MCF 10A (cell line): ENCODE measurements at regions not wholly inside any gene's neighbourhood (a gene's known extent, or its start where the extent isn't known, plus 50 kb on each side); places are given as distances from the start of the nearest gene placed in this dataset.
"Not testable (repeated sequence)": the region's sequence is repeated elsewhere in the genome, so short reads cannot be mapped to it uniquely, and the experiment has no call there.

Source experiments
- BruUV-seq: library from RNA; stranded (reverse); fragments of 400-500 nt; replicated peaks from 2 replicates; lab custom pipeline; 2021; lab: Mats Ljungman, UMichigan
- CTCF ChIA-PET: fragments of 300-600 bp; sonication (Branson Sonifier 250); formaldehyde crosslinking; extraction: SDS; loops from one replicate; lab custom pipeline; 2021; ENCODE audit warnings: antibody characterized with exemption, inconsistent platforms; lab: Yijun Ruan, JAX
- POLR2A ChIA-PET: fragments of 300-600, 350-650 bp; sonication (Branson Sonifier 250); formaldehyde crosslinking; extraction: SDS; loops from one replicate; lab custom pipeline; 2020; ENCODE audit warnings: antibody characterized with exemption, inconsistent platforms; lab: Yijun Ruan, JAX
- DNase-seq: peaks from one replicate; pipeline ENCODE4 v3.0.0-alpha.2; 2018; ENCODE audit not compliant: unreplicated experiment
- H3K27ac Mint-ChIP-seq: one replicate; pipeline ENCODE4 v1.8.0; 2022; ENCODE audit warnings: mild to moderate bottlenecking, low read depth, mixed read lengths; ENCODE audit not compliant: unreplicated experiment
- H3K27me3 Mint-ChIP-seq: one replicate; pipeline ENCODE4 v1.8.0; 2022; ENCODE audit warnings: mixed read lengths; ENCODE audit not compliant: insufficient read depth, unreplicated experiment
- H3K36me3 Mint-ChIP-seq: one replicate; pipeline ENCODE4 v1.8.0; 2022; ENCODE audit warnings: mild to moderate bottlenecking, moderate library complexity, mixed read lengths; ENCODE audit not compliant: insufficient read depth, unreplicated experiment
- H3K4me1 Mint-ChIP-seq: one replicate; pipeline ENCODE4 v1.8.0; 2022; ENCODE audit warnings: mixed read lengths; ENCODE audit not compliant: insufficient read depth, unreplicated experiment
- H3K4me3 Mint-ChIP-seq: one replicate; pipeline ENCODE4 v1.8.0; 2022; ENCODE audit warnings: mild to moderate bottlenecking, moderate library complexity, mixed read lengths; ENCODE audit not compliant: unreplicated experiment
- H3K9me3 Mint-ChIP-seq: one replicate; pipeline ENCODE4 v1.8.0; 2022; ENCODE audit warnings: mixed read lengths; ENCODE audit not compliant: unreplicated experiment
- intact Hi-C: fragments of 100-400 bp; cut with micrococcal nuclease; formaldehyde crosslinking; loops from 2 replicates; pipeline ENCODE4 v1.14.1; 2022
- TF ChIP-seq, protein P1 (sequence below): fragments of 200-600 bp; IDR thresholded peaks from one replicate; pipeline ENCODE4 v1.8.0; 2022; ENCODE audit warnings: antibody characterized with exemption, mild to moderate bottlenecking; ENCODE audit not compliant: unreplicated experiment

DNA sequence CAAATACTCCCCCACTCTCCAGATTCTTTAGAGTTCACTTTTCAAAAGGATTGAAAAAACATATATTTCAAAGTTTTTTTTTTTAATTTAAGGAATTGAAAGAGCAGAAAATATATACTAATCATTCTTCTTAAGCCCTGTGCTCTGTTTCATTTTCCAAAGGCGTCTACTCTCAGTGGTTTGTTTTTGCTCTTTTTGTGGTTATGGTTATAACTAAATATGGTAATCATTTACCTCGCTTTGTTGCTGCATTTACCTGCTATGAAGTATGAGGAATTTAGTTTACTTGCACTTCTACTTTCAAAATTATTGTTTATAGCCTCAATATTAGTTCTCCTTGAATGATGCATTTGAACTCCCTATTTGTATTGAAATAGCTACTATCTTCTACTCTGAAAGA lies 55.9 kb upstream of the LRRK2 start:
- Mint-ChIP-seq H3K27ac (no peak overlapping the region), H3K9me3 (peaks cover 12% of the 10 kb centered on the region), H3K27me3 (no peaks in the 10 kb centered on the region), H3K4me1 (no peaks in the 10 kb centered on the region), H3K4me3 (no peak overlapping the region), H3K36me3 (no peaks in the 10 kb centered on the region)
- POLR2A ChIA-PET, result no interaction called here
- no peak for DNase-seq
- CTCF ChIA-PET, result no interaction called here
- BruUV-seq, result no TSS peak
- TF ChIP-seq, protein P1, sequence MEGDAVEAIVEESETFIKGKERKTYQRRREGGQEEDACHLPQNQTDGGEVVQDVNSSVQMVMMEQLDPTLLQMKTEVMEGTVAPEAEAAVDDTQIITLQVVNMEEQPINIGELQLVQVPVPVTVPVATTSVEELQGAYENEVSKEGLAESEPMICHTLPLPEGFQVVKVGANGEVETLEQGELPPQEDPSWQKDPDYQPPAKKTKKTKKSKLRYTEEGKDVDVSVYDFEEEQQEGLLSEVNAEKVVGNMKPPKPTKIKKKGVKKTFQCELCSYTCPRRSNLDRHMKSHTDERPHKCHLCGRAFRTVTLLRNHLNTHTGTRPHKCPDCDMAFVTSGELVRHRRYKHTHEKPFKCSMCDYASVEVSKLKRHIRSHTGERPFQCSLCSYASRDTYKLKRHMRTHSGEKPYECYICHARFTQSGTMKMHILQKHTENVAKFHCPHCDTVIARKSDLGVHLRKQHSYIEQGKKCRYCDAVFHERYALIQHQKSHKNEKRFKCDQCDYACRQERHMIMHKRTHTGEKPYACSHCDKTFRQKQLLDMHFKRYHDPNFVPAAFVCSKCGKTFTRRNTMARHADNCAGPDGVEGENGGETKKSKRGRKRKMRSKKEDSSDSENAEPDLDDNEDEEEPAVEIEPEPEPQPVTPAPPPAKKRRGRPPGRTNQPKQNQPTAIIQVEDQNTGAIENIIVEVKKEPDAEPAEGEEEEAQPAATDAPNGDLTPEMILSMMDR, result no peak
- intact Hi-C loops, result no loop called here

DNA sequence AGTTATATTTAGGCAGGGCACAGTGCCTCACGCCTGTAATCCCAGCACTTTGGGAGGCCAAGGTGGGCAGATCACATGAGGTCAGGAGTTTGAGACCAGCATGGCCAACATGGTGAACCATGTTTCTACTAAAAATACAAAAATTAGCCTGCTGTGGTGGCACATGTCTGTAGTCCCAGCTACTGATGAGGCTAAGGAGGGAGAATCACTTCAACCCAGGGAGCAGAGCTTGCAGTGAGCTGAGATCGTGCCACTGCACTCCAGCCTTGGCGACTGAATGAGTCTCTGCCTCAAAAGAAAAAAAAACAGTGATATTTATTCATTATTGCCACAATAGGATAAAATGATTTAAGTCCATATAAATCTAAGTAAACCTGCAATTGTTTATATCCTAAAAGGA lies 56.4 kb upstream of the LRRK2 start:
- BruUV-seq, H3K4me3 Mint-ChIP-seq, H3K36me3 Mint-ChIP-seq, CTCF ChIA-PET, intact Hi-C loops, H3K27me3 Mint-ChIP-seq, DNase-seq, H3K27ac Mint-ChIP-seq, H3K4me1 Mint-ChIP-seq: not testable (repeated sequence)
- POLR2A ChIA-PET, result interaction anchor here (1.1 kb wide), 1 partner anchor 61 kb away, joined by 3 read pairs; no protein-coding TSS in a partner anchor
- peaks cover 12% of the 10 kb centered on the region for H3K9me3 Mint-ChIP-seq

DNA sequence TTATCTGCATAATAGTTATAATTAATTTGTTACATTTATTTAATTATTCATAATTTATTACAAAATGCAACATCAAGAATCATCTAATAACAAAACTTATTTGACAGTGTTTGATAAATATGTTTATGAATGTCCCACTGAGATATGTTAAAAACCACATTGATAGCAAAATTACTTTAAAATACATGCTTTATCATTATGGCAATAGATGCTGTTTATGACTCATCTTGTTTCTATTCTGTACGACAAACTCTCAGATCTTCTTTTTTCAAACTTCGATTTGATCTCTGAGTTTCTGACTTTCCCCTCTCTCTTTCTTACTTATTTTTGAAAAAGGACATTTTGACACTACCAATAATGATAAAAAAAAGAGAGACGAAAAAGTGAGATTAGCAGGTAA lies 56.8 kb upstream of the LRRK2 start:
- no peaks in the 10 kb centered on the region for H3K36me3 Mint-ChIP-seq
- no TSS peak for BruUV-seq
- intact Hi-C loops, result no loop called here

DNA sequence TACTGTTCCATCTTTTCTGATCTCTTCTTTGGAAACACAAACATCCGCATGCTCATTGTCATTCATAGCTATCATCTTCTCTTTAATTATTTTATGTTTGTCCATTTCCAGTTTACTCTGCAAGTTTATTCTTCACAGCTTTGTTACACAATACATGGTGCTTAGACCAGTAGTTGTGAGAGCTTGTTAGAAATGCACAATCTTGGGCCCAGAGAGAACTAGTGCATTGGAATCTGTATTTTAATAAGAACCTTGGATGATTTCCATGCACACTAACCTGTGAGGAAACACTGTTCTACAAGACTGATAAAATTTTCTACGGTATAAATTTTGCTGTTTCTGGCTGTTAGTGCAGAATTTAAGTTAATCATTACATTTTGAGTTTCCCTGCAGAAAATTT lies 59.3 kb upstream of the SLC2A13 start:
- TF ChIP-seq, protein P1, result no peak
- ChIA-PET POLR2A (no interaction called here), CTCF (no interaction called here)
- Mint-ChIP-seq H3K27me3 (no peaks in the 10 kb centered on the region), H3K4me3 (no peak overlapping the region), H3K27ac (no peak overlapping the region), H3K4me1 (no peaks in the 10 kb centered on the region), H3K36me3 (no peaks in the 10 kb centered on the region), H3K9me3 (peaks cover 12% of the 10 kb centered on the region)
- DNase-seq, result no peak
- intact Hi-C loops, result no loop called here
- no TSS peak for BruUV-seq

More for the DNA sequence above, 56.8 kb upstream of the LRRK2 start:
- no peaks in the 10 kb centered on the region for H3K27me3 Mint-ChIP-seq
- H3K4me1 Mint-ChIP-seq, result no peaks in the 10 kb centered on the region
- H3K27ac Mint-ChIP-seq, result no peak overlapping the region
- no peak for DNase-seq
- CTCF ChIA-PET, result no interaction called here
- H3K4me3 Mint-ChIP-seq, result no peak overlapping the region
- H3K9me3 Mint-ChIP-seq, result peaks cover 12% of the 10 kb centered on the region
- TF ChIP-seq, protein P1, result no peak
- POLR2A ChIA-PET, result interaction anchor here (1.1 kb wide), 1 partner anchor 61 kb away, joined by 3 read pairs; no protein-coding TSS in a partner anchor

DNA sequence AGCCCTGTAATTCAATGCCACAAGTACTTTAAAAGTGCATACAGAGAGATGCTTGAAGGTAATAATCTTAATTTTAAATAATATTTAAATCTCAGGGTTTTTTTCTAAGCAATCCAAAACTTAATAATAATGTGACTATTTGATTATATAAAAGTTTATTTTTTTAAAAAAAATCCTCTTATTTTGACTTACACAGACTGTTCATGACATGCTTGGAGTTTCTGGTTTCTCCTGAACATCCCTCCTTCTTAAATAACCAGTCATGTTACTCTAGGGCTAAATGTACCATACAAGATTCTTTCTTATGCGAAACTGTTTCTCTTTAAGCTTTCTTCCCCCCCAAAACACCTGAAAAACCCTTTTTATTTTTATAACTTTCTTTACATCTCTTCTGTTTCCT lies 58.2 kb upstream of the SLC2A13 start:
- peaks cover 2% of the 10 kb centered on the region for H3K4me1 Mint-ChIP-seq
- intact Hi-C loops, result no loop called here
- no peaks in the 10 kb centered on the region for H3K36me3 Mint-ChIP-seq
- H3K27me3 Mint-ChIP-seq, result no peaks in the 10 kb centered on the region
- peaks cover 12% of the 10 kb centered on the region for H3K9me3 Mint-ChIP-seq
- no peak overlapping the region for H3K4me3 Mint-ChIP-seq
- TF ChIP-seq, protein P1, result no peak
- ChIA-PET POLR2A (no interaction called here), CTCF (no interaction called here)
- no peak overlapping the region for H3K27ac Mint-ChIP-seq
- DNase-seq, result no peak
- BruUV-seq, result no TSS peak
